HG03342 (cell line): ENCODE measurements at regions not wholly inside any gene's neighbourhood (a gene's known extent, or its start where the extent isn't known, plus 50 kb on each side); places are given as distances from the start of the nearest gene placed in this dataset.
A peak's percentile ranks its signal among the peaks of the same experiment; 100 is the strongest.
"Not testable (repeated sequence)": the region's sequence is repeated elsewhere in the genome, so short reads cannot be mapped to it uniquely, and the experiment has no call there.

ENCODE experiments used
- ATAC-seq: cut with Tn5 transposase; IDR thresholded peaks from one replicate; pipeline ENCODE4 v1.9.1; 2021; ENCODE audit warnings: mild to moderate bottlenecking, moderate library complexity; ENCODE audit not compliant: unreplicated experiment

GRCh38 chr6:154920495-154921200 is 74.5 kb upstream of the TIAM2 start:
- ATAC-seq, result no peak

GRCh38 chr6:154921482-154921881 is 73.6 kb upstream of the TIAM2 start:
- ATAC-seq, result peak; percentile 77

- no peak for ATAC-seq
Measured at GRCh38 chr6:154923199-154923869, 71.8 kb upstream of the TIAM2 start.

GRCh38 chr6:154925130-154925529 is 70.0 kb upstream of the TIAM2 start:
- no peak for ATAC-seq

- ATAC-seq, result no peak
Measured at GRCh38 chr6:154926366-154926765, 68.7 kb upstream of the TIAM2 start.

- peak; percentile 85 for ATAC-seq
Measured at GRCh38 chr6:154928325-154928922, 66.7 kb upstream of the TIAM2 start.

GRCh38 chr6:154930451-154930851 is 64.7 kb upstream of the TIAM2 start:
- no peak for ATAC-seq

- no peak for ATAC-seq
Measured at GRCh38 chr6:154931711-154932424, 63.2 kb upstream of the TIAM2 start.

GRCh38 chr6:154932515-154933027 is 62.5 kb upstream of the TIAM2 start:
- ATAC-seq, result no peak

- no peak for ATAC-seq
Measured at GRCh38 chr6:154933181-154933827, 61.8 kb upstream of the TIAM2 start.

- no peak for ATAC-seq
Measured at GRCh38 chr6:154937306-154938220, 57.6 kb upstream of the TIAM2 start.

- ATAC-seq, result no peak
Measured at GRCh38 chr6:154938221-154938580, 56.9 kb upstream of the TIAM2 start.

- ATAC-seq, result not testable (repeated sequence)
Measured at GRCh38 chr6:154938727-154939285, 56.3 kb upstream of the TIAM2 start.

GRCh38 chr6:154942770-154943169 is 52.3 kb upstream of the TIAM2 start:
- ATAC-seq, result no peak

GRCh38 chr6:154945271-154945890 is 49.7 kb upstream of the TIAM2 start:
- no peak for ATAC-seq
